HG03565 (cell line): ENCODE measurements at regions not wholly inside any gene's neighbourhood (a gene's known extent, or its start where the extent isn't known, plus 50 kb on each side); places are given as distances from the start of the nearest gene placed in this dataset.
"Not testable (repeated sequence)": the region's sequence is repeated elsewhere in the genome, so short reads cannot be mapped to it uniquely, and the experiment has no call there.

Source experiments
- ATAC-seq: cut with Tn5 transposase; IDR thresholded peaks from one replicate; pipeline ENCODE4 v1.9.1; 2021; ENCODE audit warnings: mild to moderate bottlenecking, moderate library complexity; ENCODE audit not compliant: unreplicated experiment

DNA sequence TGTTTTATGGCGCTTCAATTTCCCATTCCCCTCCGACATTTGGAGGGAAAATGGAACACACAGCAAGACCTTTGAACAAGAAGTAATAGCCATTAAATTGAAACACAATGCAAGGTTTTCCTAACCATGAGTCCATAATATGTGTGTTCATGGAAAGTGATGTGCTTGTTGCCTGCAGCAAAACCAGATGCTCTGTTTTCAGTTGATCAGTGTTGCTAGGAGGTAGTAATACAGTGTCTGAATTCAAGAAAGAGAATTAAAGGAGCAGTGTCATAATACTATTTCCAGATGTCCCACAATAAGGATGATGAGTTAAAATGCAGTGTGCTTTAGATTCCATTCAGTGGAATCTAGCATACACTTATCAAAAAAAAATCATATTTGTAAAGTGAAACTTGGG, 637.4 kb upstream of the API5 start:
- no peak for ATAC-seq

DNA sequence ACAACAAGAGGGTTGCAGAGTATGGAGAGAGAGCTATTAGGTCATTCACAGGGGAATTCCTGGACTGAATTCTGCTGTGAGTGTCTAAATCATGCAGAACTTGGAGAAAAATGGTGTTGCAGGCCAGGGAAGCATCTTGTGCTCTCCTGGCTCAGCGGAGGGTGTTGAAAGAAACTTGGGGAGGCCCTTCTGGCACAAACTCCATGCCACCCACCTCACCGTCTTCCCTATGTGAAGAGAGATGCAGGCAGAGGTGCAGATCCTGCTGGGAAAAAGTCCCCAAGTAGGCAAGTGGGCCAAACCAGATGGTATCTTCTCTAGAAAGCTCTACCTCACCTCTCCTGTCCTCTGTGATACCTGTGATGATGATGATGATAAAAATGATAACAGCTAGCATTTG, 604.3 kb upstream of the API5 start:
- ATAC-seq, result no peak

DNA sequence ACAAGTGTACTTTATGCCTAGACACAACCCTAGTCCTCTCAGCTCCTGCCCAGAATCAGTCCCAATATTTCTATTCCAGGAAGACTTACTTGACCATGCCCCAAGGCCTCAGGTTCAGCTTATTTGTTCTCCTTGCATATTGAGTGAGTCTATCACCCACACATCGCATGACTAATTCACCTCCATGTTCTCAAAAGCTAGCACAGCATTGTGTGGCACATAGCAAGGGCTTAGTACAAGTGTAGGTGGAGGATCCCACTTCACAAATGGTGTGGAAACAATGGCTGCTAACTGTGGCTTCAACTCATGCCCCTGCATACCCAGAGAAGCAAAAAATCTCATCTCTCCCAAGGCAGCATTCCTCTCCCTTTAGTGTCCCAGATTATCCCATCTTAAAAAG, 602.6 kb upstream of the API5 start:
- ATAC-seq, result no peak

DNA sequence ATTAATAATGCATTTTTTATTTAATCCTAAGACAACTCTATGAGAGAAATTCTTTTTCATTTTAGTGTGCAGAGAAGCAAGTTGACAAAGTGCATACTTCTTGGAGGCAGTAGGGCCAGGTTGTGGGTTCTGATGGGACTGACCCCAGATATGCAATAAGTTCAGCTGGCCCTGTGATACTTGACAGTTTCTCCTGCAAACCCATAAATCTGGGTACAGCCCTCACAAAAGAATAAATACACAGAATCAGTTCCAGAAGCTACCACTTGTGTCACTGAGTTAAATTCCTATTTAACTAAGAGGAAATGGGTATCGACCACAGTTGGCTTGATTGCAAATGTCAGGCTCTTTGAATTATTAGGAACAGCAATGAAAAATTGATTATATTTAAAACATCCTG, 598.5 kb upstream of the API5 start:
- no peak for ATAC-seq

DNA sequence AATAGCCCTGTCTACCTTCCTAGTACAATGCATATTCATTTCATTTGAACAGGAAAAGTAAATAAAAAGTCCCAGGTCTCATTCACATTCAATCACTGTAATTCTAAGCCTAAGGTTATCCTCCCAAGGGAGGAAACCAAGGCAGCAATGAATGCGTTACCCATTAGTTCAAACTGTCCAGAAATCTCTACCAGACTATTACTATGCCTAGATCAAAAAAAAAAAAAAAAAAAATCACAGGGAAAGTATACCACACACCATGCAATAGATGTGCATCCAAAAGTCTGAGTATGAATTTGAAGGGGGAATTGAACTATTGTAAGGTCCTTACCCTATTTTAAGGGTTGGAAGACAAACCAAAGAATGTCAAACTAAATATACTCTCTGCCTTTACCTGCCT, 598.0 kb upstream of the API5 start:
- no peak for ATAC-seq

DNA sequence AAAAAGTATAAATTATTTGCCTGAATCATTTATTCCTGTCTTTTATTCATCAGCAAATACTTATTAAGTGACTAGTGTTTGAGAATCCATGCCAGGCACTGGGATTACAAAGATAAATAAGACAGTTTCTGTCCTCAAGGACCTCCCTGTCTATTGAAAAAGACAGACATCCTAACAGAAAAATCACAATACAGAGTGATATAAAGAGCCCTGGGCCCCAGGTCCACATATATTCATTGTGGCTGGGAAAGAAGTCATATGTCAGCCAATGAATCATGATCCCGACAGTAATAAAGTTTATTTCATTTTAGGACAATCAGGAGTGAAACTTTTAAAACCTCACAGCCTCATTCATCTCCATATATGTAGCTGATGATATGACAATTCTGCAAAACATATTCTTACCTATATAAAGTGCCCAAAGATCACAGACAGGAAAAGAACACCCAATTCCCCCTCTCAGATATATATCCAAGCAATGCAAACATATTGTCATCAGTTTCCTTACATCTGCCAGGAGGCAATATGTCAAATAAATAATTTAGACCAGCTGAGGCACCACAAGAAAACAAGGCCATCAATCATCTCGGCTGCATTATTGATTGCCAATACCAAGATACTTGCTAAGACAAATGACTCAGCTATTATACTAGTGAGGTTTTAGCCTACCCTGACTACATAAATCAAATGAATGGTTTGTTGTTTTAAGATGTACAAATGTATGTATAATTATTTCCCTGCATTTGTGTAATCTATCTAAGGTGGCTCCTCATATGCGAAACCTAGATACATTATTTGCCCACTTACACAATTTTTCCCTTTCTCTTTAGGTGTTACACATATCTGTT, 590.9 kb upstream of the API5 start:
- ATAC-seq, result no peak

DNA sequence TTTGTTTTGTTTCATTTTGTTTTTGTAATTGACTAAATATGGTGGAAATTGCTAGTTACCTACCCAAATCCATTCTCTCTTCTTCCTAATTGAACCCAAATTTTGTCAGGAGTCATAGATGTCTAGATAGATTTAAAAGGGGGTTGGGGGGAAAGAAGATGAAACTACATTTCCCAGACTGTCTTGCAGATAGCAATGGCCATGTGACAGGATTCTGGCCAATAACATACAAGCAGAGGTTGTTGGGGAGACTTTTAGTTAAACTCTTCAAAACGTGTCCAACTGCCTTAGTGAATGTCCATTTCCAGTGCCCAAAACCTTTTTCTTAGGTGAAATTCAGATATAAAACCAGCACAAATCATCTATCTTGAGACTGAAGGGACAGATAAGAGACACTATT, 583.9 kb upstream of the API5 start:
- ATAC-seq, result no peak

DNA sequence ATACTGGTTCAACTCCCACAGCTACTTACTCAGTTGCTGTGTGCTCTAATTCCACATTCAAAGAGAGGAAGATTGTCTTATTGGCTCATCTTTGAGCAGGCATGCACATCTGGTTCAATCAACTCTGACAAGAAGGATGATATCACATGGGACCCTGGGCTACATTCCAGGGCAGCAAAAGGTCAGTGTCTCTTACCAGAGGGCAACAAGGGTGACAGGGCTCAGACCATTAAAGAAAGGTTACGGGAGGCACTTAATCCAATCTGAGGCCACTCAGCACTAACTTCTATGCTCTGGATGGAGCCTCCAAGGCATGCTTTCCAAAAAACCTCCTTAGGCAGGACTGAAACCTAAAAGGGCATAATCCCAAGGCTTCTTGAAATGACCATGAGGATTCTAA, 549.4 kb upstream of the API5 start:
- ATAC-seq, result no peak

DNA sequence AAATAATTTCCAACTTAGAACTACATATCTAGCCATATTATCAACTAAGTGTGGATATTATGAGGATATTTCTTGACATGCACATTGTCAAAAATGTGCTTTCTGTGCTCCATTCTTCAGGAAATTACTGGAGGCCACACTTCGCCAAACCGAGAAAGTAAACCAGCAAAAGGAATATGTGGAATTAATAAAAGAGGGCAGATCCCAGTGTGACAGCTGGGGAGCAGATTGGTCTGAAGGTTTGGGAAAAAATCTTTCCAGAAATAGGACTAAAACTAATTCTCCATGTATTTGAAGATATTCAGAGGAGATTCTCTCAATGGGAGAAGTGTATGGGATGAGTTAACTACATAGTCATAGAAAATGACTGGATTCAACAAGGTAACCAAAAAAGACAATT, 546.9 kb upstream of the API5 start:
- no peak for ATAC-seq

DNA sequence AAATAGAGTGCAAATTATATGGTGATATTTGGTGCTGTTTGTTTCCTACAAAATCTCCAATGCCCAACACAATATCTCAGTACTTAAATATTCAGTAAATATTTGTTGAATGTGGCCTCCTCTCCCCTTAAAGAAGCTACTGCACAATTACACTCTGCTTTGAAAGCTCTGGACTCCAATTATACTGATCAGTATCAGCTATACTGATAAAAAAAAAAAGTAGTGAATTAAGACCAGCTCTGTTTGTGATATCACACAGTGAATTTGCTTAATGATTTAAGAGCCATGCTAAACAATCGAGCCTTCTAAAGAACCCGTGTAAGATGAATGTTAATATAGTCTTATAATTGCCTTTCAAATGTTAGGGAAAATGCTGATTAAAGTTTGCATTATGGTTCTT, 543.2 kb upstream of the API5 start:
- no peak for ATAC-seq

DNA sequence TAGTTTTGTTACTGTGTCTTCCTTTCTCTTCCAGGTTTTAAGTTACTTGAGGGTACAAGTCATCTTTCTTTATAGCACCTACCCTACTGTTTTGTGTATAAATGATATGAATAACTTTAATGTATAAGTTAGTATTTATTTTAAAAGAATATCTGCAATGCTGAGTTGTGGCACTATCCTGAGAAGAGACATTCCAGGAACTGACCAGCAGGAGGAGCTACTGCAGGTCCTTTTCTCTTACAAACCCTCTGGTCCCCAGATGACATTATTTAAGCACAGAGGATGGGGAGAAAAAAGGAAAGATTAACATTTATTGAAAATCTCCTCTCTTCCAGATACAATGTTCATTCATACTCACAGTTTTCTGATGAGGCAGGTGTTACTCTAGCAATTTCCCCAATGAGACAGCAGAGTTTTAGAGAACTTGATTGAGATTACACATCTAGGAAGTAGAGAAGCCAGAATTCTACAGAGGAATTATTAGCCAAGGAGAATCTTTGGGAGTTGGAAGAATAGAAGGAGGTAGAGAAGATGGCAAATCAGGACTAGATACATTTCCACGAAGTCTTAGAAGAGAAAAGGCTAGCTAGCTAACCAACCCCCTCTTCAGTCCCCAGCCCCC, 541.2 kb upstream of the API5 start:
- peak; percentile 67 for ATAC-seq

DNA sequence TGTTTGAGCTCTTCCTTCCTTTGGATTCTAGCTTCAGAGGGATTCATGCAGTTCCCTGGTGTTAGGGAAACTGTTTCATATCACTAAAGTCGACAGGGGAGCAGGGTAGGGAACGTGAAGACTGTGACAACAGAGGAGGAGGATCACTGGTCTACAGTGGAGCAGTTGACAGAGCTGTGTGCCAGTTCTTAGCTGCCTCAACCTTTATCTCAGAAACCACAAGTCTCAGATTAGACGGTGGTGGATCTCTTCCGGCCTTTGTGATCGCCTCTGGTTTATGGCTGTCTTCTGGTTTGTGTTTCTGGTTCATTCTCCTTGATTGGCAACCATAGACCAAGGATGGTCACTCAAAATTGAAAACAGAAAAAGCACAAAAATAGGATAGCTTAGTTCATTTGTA, 538.9 kb upstream of the API5 start:
- ATAC-seq, result no peak

DNA sequence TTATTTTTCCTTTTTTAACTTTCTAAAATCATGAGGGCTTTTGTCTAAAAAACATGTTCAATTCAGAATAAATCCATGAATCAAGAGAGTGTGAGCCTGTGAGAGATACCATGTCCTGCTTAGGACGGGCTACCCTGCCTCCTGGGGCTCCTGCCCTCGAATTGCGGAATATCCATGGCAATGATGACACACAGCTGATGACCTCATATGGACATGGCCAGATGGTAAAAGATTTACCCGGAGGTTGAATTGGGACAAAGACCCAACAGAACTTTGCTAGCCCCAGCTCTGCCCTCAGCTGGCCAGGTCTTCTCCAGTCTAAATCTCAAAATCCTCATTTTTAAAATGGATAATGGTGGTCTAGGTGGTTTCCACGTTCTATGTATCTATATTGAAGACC, 538.1 kb upstream of the API5 start:
- ATAC-seq, result no peak

DNA sequence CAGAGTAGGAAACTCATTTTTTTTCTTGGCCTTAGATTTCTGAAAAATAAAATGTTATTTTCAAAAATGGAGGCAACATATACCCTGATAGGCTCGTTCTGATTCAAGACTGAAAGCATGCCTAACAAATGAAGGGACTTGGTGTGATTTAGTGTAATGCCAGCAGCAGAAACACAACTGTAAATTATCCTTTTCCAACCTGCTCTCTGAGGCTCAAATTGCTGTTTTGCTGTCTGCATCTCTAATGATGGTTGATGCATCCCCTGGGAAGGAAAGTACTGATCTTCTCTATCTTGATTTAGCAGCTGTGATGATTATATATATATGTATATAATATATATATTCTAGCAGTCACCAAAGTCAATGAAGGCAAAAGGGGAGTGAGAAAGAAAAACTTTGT, 537.2 kb upstream of the API5 start:
- no peak for ATAC-seq

DNA sequence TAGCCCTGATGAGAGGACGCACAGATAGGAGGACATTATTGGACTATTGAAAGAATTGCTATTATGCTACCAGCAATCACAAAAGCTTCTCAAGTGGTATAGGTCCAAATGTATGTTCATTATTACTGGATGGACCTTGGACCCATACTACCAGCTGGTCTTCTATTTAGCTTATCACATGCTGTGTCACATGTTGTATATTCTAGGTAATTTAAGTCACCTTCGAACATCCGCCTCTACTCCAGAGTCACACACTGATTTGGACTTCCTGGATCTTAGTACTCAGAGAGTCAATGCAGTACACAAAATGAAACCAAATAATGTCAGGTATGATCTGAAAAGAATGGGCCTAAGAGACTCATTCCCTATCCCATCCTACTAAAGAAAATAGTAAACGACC, 534.0 kb upstream of the API5 start:
- ATAC-seq, result no peak

DNA sequence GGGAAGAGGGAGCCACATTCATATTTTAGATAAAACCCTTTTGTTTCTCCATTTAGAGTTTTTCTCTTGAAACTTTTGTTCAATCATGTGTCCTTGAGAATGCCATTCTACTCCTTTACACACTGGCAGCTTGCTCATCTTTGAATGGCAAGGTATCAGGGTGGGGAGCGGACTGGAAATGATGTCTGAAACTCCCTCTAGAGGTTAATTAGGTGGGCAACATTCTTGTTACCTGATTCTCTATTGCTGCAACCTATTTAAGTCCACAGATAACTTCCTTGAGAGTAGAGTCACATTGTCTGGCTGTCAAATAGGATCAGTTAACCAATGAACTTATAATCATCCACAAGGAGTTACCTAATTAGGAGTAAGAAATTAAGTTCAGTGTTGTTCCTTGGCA, 533.6 kb upstream of the API5 start:
- ATAC-seq, result no peak

DNA sequence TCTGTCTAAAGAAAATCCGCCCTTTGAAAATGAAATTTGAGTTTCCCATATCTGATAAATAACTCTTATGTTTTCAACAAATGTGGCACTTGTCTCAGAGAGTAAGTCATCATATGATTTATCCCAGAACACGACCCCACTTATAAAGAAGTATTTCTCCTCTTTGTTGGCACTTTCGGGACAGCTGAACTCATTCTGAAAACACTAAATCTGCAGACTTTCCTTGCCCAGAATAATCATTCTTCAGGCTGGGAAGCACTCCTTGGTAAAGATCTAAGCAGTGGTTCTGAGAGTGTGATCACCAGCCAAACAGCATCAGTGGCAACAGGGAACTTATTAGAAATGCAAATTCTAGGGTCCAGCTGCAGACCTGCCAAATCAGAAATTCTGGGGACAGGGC, 532.2 kb upstream of the API5 start:
- ATAC-seq, result no peak

DNA sequence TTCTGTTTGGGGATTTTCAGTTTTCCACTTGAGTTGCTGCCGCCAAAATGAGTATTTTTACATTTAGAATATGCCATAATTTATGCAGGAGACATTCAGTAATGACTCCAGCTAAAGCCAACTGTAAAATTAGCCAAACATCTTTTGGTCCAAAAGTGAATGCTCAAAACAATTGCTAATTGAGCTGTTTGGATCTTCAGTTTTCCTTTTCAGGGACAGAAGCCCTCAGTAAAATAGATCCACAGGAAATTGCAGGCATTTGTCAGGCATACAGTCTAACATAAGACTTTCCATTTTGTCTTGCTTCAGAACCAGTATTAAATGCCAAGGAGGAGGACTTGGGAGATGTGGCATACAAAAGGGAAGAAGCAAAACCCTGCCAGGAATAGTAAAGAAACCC, 524.8 kb upstream of the API5 start:
- ATAC-seq, result no peak

DNA sequence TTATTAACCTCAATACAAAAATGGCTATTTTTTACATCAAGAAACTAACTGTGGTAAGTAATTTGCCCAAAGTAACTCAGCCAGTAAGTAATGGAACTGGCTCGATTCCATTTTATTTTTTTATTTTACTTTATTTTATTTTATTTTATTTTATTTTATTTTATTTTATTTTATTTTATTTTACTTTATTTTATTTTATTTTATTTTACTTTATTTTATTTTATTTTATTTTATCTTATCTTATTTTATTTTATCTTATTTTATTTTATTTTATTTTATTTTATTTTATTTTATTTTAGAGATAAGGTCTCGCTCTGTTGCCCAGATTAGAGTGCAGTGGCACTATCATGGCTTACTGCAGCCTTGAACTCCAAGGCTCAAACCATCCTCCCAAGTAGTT, 516.3 kb upstream of the API5 start:
- not testable (repeated sequence) for ATAC-seq

DNA sequence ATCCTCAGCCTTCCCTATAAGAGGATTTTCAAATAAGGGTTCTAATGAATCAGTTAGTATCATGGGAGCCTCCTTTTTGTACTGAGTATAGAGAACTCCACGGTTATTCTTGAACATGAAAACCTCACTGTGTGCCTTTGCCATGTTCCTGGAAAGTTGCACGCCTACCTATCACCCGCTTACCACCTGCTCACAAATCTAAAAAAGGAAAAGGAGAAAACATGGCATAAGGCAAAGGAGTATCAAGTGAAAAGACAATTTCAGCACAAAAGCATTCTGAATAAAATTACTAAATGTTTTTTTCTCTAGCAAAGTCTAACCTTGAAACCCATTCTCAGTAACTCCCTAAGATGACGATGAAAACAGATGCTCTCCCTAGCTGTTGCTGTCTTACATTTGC, 511.8 kb upstream of the API5 start:
- ATAC-seq, result no peak

DNA sequence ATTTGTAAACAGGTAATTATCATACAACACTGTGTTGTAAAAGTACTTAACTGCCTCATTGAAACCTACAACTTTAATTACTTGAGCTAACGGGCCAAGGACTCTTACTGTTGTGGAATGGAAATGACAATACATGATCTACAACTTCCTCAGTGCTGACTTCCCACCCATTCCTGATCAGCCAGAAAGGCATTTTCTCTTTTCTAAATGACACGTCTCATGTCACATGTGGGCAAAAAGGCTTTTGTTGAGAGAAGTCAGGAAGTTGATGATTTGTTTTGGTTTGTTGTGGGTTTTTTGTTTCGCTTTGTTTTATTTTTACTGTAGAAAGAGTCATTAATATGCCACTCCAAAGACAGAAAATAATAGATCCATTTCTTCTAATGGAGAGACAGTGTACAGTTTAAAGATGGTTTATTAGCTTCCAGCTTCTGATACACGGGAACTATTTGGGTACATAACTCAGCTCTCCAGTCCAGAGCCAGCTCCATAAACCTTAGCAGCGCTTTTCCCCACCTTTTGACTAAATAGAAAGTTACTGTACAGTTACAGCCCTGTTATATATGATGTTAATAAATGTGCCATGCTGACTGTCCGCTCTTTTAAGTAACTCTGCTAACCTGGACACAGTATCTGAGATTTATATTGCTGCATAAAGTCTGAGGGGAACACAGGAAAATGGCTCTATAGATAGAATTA, 509.4 kb upstream of the API5 start:
- no peak for ATAC-seq

DNA sequence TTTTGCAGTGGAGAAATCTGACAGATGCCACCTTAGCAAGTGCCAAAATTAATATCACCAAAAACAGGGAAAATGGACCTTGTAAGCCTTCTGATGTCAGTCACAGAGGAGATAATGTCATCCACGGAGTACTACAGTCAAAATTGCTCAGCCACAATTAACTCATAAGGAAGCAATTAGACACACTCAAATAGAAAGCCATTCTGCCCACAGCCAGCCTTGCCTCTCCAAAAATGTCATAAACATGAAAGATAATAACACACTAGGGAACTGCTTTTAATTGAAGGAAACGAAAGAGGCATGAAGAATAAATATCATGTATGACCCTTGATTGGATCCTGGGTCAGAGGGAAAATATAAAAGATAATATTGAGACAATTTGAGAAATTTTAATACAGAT, 505.6 kb upstream of the API5 start:
- no peak for ATAC-seq
